ENCODE measurements at regions not wholly inside any gene's neighbourhood (a gene's known extent, or its start where the extent isn't known, plus 50 kb on each side); places are given as distances from the start of the nearest gene placed in this dataset.

DNA sequence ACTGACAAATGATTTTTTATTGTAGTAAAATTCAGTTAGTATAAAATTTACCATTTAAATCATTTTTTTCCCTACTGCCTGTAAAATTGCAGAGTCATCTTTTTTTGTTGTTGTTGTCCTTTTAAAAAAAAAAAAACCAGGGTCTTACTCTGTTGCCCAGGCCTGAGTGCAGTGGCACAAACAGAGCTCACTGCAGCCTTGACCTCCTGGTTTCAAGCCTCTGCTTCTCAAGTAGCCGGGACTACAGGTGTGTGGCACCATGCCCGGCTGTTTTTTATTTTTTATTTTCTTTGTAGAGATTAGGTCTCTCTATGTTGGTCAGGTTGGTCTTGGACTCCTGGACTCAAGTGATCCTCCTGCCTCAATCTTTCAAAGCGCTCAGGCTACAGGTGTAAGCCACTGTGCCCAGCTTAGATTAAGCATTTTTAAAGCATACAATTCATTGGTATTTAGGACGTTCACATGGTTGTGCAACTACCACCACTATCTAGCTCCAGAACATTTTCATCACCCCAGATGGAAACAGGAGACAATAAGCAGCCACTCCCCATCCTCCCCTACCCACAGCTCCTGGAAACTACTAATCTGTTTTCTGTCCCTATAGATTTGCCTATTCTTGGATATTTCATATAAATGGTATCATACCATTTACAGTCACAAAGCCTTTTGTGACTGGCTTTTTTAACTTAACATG, 59.7 kb upstream of the PGRMC2 start:
- Histone ChIP-seq H3K4me1 (peaks cover 0 to 15% (median 8%) of the 10 kb centered on the region in 3 donors), H3K4me3 (no peak overlapping the region), H3K9me3 (no peaks in the 10 kb centered on the region), H3K36me3 (no peaks in the 10 kb centered on the region), H3K27ac (no peak overlapping the region), H3K27me3 (no peaks in the 10 kb centered on the region)
- DNase-seq: no peak
- intact Hi-C loops (cut with DNase I): no loop called here
- TF ChIP-seq POLR2A (IDR thresholded peaks at IDR 0.05): no peak
- TF ChIP-seq, protein P1, sequence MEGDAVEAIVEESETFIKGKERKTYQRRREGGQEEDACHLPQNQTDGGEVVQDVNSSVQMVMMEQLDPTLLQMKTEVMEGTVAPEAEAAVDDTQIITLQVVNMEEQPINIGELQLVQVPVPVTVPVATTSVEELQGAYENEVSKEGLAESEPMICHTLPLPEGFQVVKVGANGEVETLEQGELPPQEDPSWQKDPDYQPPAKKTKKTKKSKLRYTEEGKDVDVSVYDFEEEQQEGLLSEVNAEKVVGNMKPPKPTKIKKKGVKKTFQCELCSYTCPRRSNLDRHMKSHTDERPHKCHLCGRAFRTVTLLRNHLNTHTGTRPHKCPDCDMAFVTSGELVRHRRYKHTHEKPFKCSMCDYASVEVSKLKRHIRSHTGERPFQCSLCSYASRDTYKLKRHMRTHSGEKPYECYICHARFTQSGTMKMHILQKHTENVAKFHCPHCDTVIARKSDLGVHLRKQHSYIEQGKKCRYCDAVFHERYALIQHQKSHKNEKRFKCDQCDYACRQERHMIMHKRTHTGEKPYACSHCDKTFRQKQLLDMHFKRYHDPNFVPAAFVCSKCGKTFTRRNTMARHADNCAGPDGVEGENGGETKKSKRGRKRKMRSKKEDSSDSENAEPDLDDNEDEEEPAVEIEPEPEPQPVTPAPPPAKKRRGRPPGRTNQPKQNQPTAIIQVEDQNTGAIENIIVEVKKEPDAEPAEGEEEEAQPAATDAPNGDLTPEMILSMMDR (IDR thresholded peaks at IDR 0.05): no peak
- WGBS, 2 donors: 76 to 78% methylated on average over 4 of the region's 4 CpGs

DNA sequence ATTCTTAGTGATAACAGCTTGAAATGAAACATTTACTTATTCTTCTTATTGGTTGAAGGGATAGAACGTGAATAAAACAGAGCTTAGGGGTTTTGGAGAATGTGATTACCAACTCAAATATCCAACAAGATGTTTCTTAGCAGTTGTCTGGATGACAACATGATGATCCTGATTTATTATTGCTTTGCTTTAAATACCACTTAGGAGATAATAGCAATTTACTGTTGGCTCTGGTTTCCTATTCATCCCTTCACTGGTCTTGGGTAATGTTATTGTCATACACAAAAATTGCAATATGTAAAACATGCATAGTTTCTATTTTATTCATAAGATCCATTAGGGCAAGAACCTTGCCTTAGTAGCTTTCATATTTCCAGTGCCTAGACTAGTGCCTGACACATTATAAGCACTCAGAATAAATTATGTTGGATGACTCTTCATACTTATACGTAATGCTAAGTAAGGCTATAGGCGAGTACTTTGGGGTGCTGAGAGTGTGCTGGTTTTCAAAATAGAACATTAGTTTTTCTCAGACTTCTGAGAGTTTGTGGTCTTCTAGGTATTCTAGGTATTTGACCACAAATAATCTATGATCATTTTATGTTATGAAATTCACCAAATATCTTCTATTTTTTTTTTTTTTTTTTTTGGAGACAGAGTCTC, 58.6 kb upstream of the PGRMC2 start:
- H3K9me3 ChIP-seq: no peaks in the 10 kb centered on the region
- no peaks in the 10 kb centered on the region for H3K27me3 ChIP-seq
- H3K4me3 ChIP-seq: no peak overlapping the region
- H3K4me1 ChIP-seq: peaks cover 0 to 15% (median 8%) of the 10 kb centered on the region in 3 donors
- intact Hi-C loops (cut with DNase I): no loop called here
- no peak for DNase-seq
- TF ChIP-seq, protein P1 (IDR thresholded peaks at IDR 0.05): no peak
- TF ChIP-seq POLR2A (IDR thresholded peaks at IDR 0.05): no peak
- no peak overlapping the region for H3K27ac ChIP-seq
- 96 to 98% methylated on average over 3 of the region's 3 CpGs for WGBS, 2 donors
- H3K36me3 ChIP-seq: no peaks in the 10 kb centered on the region

DNA sequence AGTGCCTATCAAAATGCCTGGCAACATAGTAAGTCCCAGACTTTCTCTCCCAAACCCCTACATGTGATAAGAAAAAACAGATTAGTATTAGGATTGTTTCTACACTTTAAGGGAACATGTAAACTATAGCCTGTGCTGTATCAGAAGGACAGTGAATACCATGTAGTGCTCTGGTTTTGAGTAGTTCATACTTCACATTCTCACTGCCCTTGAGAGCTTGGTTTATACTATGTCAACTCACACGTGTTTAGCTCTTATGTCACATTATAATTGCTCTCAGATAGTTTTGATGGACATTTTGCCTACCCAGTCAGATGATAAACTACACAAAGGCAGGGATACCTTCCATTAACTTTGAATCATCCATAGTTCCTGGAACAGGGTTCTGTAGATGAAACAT, 58.0 kb upstream of the PGRMC2 start:
- 58 to 80% methylated on average over 1 of the region's 1 CpG for WGBS, 2 donors
- H3K36me3 ChIP-seq: no peaks in the 10 kb centered on the region
- no peak overlapping the region for H3K27ac ChIP-seq
- intact Hi-C loops (cut with DNase I): no loop called here
- no peaks in the 10 kb centered on the region for H3K9me3 ChIP-seq
- peaks cover 0 to 15% (median 8%) of the 10 kb centered on the region in 3 donors for H3K4me1 ChIP-seq
- no peak overlapping the region for H3K4me3 ChIP-seq
- TF ChIP-seq, protein P1 (IDR thresholded peaks at IDR 0.05): no peak
- TF ChIP-seq POLR2A (IDR thresholded peaks at IDR 0.05): no peak
- H3K27me3 ChIP-seq: no peaks in the 10 kb centered on the region
- DNase-seq: no peak

DNA sequence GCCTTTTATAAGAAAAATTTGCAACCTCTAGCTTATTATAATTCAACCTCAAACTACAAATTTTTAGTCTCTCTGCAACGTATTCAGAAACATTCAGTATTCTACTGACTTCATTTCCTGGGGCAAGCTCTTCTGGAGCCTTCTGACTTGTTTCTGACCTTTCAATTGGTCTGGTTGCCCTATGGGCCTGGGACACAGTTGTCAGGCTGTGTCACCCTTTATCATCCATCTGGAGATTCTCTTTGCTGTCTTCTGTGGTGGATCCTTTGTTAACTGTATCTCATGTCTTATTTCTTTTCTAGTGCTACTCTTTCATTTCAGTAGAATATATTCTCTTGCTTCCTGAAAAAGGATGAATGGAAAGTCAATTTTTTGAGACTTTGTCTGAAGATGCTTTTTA, 55.1 kb upstream of the PGRMC2 start:
- peaks cover 0 to 3% (median 3%) of the 10 kb centered on the region in 3 donors for H3K4me1 ChIP-seq
- intact Hi-C loops (cut with DNase I): no loop called here
- TF ChIP-seq POLR2A (IDR thresholded peaks at IDR 0.05): no peak
- TF ChIP-seq, protein P1 (IDR thresholded peaks at IDR 0.05): no peak

DNA sequence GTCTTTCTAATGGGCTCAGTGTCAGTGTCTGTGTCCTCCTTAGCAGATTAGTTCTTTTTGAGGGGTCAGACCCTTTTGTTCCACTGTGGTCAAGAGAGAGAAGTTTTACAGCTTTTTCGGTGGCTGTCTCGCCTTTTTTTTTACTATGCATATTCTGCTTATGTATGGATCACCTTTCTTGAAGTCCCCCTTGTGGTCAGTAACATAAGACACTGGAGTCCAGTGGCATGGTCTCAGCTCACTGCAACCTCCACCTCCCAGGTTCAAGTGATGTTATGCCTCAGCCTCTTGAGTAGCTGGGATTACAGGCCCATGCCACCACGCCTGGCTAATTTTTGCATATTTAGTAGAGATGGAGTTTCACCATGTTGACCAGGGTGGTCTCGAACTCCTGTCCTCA, 54.0 kb upstream of the PGRMC2 start:
- Histone ChIP-seq H3K27me3 (no peaks in the 10 kb centered on the region), H3K36me3 (no peaks in the 10 kb centered on the region), H3K4me1 (no peaks in the 10 kb centered on the region), H3K4me3 (no peak overlapping the region), H3K27ac (no peak overlapping the region), H3K9me3 (no peaks in the 10 kb centered on the region)
- TF ChIP-seq, protein P1 (IDR thresholded peaks at IDR 0.05): no peak
- TF ChIP-seq POLR2A (IDR thresholded peaks at IDR 0.05): no peak
- DNase-seq: no peak
- intact Hi-C loops (cut with DNase I): no loop called here
- WGBS, 2 donors: 88 to 92% methylated on average over 4 of the region's 4 CpGs

More for the DNA sequence above, 55.1 kb upstream of the PGRMC2 start:
- 57 to 61% methylated on average over 1 of the region's 1 CpG for WGBS, 2 donors
- H3K27me3 ChIP-seq: no peaks in the 10 kb centered on the region
- H3K9me3 ChIP-seq: no peaks in the 10 kb centered on the region
- no peaks in the 10 kb centered on the region for H3K36me3 ChIP-seq
- DNase-seq: no peak
- H3K4me3 ChIP-seq: no peak overlapping the region
- H3K27ac ChIP-seq: no peak overlapping the region

Data from esophagus squamous epithelium (tissue), 5 donors.